ENCODE measurements at regions not wholly inside any gene's neighbourhood (a gene's known extent, or its start where the extent isn't known, plus 50 kb on each side); places are given as distances from the start of the nearest gene placed in this dataset.
"Not testable (repeated sequence)": the region's sequence is repeated elsewhere in the genome, so short reads cannot be mapped to it uniquely, and the experiment has no call there.

GRCh38 chr5:117425163-117425562 is 850.5 kb upstream of the SEMA6A start:
- no peak for DNase-seq (ENCODE audit: low spot score)

- DNase-seq (ENCODE audit: low spot score), result no peak
Observed at GRCh38 chr5:117424559-117424958, 849.9 kb upstream of the SEMA6A start.

- no peak for DNase-seq (ENCODE audit: low spot score)
Observed at GRCh38 chr5:117417501-117417900, 842.9 kb upstream of the SEMA6A start.

GRCh38 chr5:117414926-117415325 is 840.3 kb upstream of the SEMA6A start:
- DNase-seq (ENCODE audit: low spot score), result no peak

- no peak for DNase-seq (ENCODE audit: low spot score)
Observed at GRCh38 chr5:117411701-117412100, 837.1 kb upstream of the SEMA6A start.

- DNase-seq (ENCODE audit: low spot score), result no peak
Observed at GRCh38 chr5:117405197-117405596, 830.6 kb upstream of the SEMA6A start.

GRCh38 chr5:117394506-117395157 is 820.0 kb upstream of the SEMA6A start:
- no peak for DNase-seq (ENCODE audit: low spot score)

GRCh38 chr5:117393125-117393524 is 818.5 kb upstream of the SEMA6A start:
- DNase-seq (ENCODE audit: low spot score), result no peak

- DNase-seq (ENCODE audit: low spot score), result no peak
Observed at GRCh38 chr5:117380316-117380715, 805.7 kb upstream of the SEMA6A start.

GRCh38 chr5:117379521-117379920 is 804.9 kb upstream of the SEMA6A start:
- no peak for DNase-seq (ENCODE audit: low spot score)

- DNase-seq (ENCODE audit: low spot score), result no peak
Observed at GRCh38 chr5:117376748-117377147, 802.1 kb upstream of the SEMA6A start.

GRCh38 chr5:117359895-117360294 is 785.3 kb upstream of the SEMA6A start:
- no peak for DNase-seq (ENCODE audit: low spot score)

- no peak for DNase-seq (ENCODE audit: low spot score)
Observed at GRCh38 chr5:117357886-117358285, 783.3 kb upstream of the SEMA6A start.

- DNase-seq (ENCODE audit: low spot score), result no peak
Observed at GRCh38 chr5:117347280-117347679, 772.7 kb upstream of the SEMA6A start.

- DNase-seq (ENCODE audit: low spot score), result not testable (repeated sequence)
Observed at GRCh38 chr5:117343726-117344125, 769.1 kb upstream of the SEMA6A start.

GRCh38 chr5:117337064-117337749 is 762.6 kb upstream of the SEMA6A start:
- no peak for DNase-seq (ENCODE audit: low spot score)

GRCh38 chr5:117336208-117336607 is 761.6 kb upstream of the SEMA6A start:
- DNase-seq (ENCODE audit: low spot score), result no peak

GRCh38 chr5:117333011-117333410 is 758.4 kb upstream of the SEMA6A start:
- no peak for DNase-seq (ENCODE audit: low spot score)

GRCh38 chr5:117332341-117332740 is 757.7 kb upstream of the SEMA6A start:
- DNase-seq (ENCODE audit: low spot score), result no peak

GRCh38 chr5:117327511-117327910 is 752.9 kb upstream of the SEMA6A start:
- no peak for DNase-seq (ENCODE audit: low spot score)

GRCh38 chr5:117326997-117327396 is 752.4 kb upstream of the SEMA6A start:
- DNase-seq (ENCODE audit: low spot score), result no peak

GRCh38 chr5:117318528-117318927 is 743.9 kb upstream of the SEMA6A start:
- DNase-seq (ENCODE audit: low spot score), result no peak

GRCh38 chr5:117315170-117315569 is 740.5 kb upstream of the SEMA6A start:
- no peak for DNase-seq (ENCODE audit: low spot score)
